ENCODE measurements at regions not wholly inside any gene's neighbourhood (a gene's known extent, or its start where the extent isn't known, plus 50 kb on each side); places are given as distances from the start of the nearest gene placed in this dataset.

DNA sequence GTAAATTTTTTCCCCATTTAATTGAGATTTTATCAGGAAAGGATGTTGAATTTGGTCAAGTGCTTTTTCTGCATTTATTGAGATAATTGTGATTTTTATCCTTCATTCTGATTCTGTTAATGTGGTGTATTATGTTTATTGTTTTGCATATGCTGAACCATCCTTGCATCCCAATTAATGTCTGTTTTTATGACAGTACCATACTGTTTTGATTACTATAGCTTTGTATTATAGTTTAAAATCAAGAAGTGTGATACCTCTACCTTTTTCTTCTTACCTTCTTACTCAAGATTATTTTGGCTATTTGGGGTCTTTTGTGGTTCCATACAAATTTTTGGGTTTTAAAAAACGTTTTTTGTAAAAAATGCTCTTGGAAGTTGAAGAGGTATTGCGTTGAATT is 357.2 kb downstream of the REEP3 start:
- TF ChIP-seq DNMT1 (CRISPR knock-in tag; IDR thresholded peaks at IDR 0.05), result no peak
- TF ChIP-seq, protein P1, sequence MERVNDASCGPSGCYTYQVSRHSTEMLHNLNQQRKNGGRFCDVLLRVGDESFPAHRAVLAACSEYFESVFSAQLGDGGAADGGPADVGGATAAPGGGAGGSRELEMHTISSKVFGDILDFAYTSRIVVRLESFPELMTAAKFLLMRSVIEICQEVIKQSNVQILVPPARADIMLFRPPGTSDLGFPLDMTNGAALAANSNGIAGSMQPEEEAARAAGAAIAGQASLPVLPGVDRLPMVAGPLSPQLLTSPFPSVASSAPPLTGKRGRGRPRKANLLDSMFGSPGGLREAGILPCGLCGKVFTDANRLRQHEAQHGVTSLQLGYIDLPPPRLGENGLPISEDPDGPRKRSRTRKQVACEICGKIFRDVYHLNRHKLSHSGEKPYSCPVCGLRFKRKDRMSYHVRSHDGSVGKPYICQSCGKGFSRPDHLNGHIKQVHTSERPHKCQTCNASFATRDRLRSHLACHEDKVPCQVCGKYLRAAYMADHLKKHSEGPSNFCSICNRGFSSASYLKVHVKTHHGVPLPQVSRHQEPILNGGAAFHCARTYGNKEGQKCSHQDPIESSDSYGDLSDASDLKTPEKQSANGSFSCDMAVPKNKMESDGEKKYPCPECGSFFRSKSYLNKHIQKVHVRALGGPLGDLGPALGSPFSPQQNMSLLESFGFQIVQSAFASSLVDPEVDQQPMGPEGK (CRISPR knock-in tag; IDR thresholded peaks at IDR 0.05), result no peak
- TF ChIP-seq, protein P2, sequence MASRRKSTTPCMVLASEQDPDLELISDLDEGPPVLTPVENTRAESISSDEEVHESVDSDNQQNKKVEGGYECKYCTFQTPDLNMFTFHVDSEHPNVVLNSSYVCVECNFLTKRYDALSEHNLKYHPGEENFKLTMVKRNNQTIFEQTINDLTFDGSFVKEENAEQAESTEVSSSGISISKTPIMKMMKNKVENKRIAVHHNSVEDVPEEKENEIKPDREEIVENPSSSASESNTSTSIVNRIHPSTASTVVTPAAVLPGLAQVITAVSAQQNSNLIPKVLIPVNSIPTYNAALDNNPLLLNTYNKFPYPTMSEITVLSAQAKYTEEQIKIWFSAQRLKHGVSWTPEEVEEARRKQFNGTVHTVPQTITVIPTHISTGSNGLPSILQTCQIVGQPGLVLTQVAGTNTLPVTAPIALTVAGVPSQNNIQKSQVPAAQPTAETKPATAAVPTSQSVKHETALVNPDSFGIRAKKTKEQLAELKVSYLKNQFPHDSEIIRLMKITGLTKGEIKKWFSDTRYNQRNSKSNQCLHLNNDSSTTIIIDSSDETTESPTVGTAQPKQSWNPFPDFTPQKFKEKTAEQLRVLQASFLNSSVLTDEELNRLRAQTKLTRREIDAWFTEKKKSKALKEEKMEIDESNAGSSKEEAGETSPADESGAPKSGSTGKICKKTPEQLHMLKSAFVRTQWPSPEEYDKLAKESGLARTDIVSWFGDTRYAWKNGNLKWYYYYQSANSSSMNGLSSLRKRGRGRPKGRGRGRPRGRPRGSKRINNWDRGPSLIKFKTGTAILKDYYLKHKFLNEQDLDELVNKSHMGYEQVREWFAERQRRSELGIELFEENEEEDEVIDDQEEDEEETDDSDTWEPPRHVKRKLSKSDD (CRISPR knock-in tag; IDR thresholded peaks at IDR 0.05; ENCODE audit: low read depth), result no peak

Data from HepG2 (cell line).